ENCODE measurements at regions not wholly inside any gene's neighbourhood (a gene's known extent, or its start where the extent isn't known, plus 50 kb on each side); places are given as distances from the start of the nearest gene placed in this dataset.

DNA sequence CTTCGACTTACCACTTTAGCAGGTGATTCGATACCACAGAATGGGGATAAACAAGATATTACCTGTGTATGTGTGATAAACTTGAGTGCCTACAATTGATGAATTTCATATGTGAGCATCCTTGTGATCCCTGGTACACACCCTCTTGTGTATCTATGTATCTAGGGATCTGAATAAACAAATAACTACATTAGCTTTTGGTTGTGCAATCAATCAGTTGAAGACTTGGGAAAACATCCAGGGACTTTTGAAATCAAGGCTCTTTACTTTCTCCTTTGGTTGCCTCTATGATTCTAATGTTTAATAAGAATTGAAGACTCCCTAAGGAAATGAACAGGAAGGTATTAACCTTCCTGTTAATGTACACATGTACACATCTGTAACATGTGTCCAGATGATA lies 97.3 kb upstream of the DCC start:
- TF ChIP-seq, protein P1, sequence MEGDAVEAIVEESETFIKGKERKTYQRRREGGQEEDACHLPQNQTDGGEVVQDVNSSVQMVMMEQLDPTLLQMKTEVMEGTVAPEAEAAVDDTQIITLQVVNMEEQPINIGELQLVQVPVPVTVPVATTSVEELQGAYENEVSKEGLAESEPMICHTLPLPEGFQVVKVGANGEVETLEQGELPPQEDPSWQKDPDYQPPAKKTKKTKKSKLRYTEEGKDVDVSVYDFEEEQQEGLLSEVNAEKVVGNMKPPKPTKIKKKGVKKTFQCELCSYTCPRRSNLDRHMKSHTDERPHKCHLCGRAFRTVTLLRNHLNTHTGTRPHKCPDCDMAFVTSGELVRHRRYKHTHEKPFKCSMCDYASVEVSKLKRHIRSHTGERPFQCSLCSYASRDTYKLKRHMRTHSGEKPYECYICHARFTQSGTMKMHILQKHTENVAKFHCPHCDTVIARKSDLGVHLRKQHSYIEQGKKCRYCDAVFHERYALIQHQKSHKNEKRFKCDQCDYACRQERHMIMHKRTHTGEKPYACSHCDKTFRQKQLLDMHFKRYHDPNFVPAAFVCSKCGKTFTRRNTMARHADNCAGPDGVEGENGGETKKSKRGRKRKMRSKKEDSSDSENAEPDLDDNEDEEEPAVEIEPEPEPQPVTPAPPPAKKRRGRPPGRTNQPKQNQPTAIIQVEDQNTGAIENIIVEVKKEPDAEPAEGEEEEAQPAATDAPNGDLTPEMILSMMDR (IDR thresholded peaks at IDR 0.05): no peak
- no peak for TF ChIP-seq POLR2A (IDR thresholded peaks at IDR 0.05)
